ENCODE measurements at regions not wholly inside any gene's neighbourhood (a gene's known extent, or its start where the extent isn't known, plus 50 kb on each side); places are given as distances from the start of the nearest gene placed in this dataset.

DNA sequence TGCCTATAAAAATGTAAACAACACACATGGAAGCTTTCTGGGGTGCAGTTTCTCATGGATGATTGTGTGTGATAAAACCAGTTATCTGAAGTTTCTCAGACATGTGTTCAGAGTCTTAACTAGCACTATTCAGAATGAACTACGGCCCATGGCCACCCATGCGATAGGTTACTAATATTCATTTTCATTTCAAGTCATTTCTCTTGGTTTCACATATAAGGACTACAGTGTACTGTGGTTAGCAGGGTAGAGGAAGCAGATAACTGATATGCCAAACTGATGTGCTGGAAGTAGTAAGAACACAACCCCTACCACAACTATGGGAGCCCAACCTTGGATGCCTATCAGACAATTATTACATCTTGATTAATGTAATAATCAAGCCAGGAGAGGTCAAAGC, 372.1 kb downstream of the DTWD2 start:
- TF ChIP-seq, protein P1, sequence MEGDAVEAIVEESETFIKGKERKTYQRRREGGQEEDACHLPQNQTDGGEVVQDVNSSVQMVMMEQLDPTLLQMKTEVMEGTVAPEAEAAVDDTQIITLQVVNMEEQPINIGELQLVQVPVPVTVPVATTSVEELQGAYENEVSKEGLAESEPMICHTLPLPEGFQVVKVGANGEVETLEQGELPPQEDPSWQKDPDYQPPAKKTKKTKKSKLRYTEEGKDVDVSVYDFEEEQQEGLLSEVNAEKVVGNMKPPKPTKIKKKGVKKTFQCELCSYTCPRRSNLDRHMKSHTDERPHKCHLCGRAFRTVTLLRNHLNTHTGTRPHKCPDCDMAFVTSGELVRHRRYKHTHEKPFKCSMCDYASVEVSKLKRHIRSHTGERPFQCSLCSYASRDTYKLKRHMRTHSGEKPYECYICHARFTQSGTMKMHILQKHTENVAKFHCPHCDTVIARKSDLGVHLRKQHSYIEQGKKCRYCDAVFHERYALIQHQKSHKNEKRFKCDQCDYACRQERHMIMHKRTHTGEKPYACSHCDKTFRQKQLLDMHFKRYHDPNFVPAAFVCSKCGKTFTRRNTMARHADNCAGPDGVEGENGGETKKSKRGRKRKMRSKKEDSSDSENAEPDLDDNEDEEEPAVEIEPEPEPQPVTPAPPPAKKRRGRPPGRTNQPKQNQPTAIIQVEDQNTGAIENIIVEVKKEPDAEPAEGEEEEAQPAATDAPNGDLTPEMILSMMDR (IDR thresholded peaks at IDR 0.05) = no peak
- TF ChIP-seq POLR2A (IDR thresholded peaks at IDR 0.05) = no peak
